ENCODE measurements at regions not wholly inside any gene's neighbourhood (a gene's known extent, or its start where the extent isn't known, plus 50 kb on each side); places are given as distances from the start of the nearest gene placed in this dataset.

GRCh38 chr2:126345691-126346090 lies 310.3 kb upstream of the GYPC start:
- no peak for TF ChIP-seq EP300 (IDR thresholded peaks at IDR 0.05)
- TF ChIP-seq CTCF (IDR thresholded peaks at IDR 0.05) = no peak
